Right lobe of liver (tissue), 6 donors: ENCODE measurements at regions not wholly inside any gene's neighbourhood (a gene's known extent, or its start where the extent isn't known, plus 50 kb on each side); places are given as distances from the start of the nearest gene placed in this dataset.

Experiments used
- ATAC-seq, 4 donors: fragments of 200-7000 bp; cut with Tn5 transposase; one replicate each; pipeline ENCODE4 v1.9.1; 2020; ENCODE audit warnings: mild to moderate bottlenecking in 4 of 4, moderate library complexity in 4 of 4
- DNase-seq, 3 donors: peaks; one replicate each; pipeline ENCODE4 v3.0.0-alpha.2; 2020
- H3K27ac ChIP-seq, 3 donors: fragments of 200-600 bp; one replicate each; pipeline ENCODE4 v1.8.0; 2022
- H3K27me3 ChIP-seq, 2 donors: fragments of 200-600 bp; one replicate each; pipeline ENCODE4 v1.8.0; 2022
- H3K36me3 ChIP-seq, 4 donors: fragments of 200-600 bp; sonication (generic) in 1 of 4; one replicate each; pipeline versions ENCODE4 v1.5.1 to v1.8.0; 2017 to 2022; ENCODE audit warnings: control low read depth in 1 of 4
- H3K4me1 ChIP-seq, 4 donors: fragments of 200-600 bp; sonication (generic) in 1 of 4; one replicate each; pipeline versions ENCODE4 v1.5.1 to v1.8.0; 2017 to 2022; ENCODE audit warnings: control low read depth in 1 of 4
- H3K4me3 ChIP-seq, 3 donors: fragments of 200-600 bp; one replicate each; pipeline ENCODE4 v1.8.0; 2022
- H3K9me3 ChIP-seq, 4 donors: fragments of 200-600 bp; sonication (generic) in 1 of 4; one replicate each; pipeline versions ENCODE4 v1.5.1 to v1.8.0; 2017 to 2022; ENCODE audit warnings: control low read depth in 1 of 4
- POLR2A ChIP-seq: fragments of 450-650 bp; IDR thresholded peaks from one replicate; pipeline ENCODE4 v1.6.1; 2017; ENCODE audit warnings: antibody characterized with exemption, mild to moderate bottlenecking
- WGBS: methylation state at CpG from one replicate; pipeline ENCODE4 v1.1.6; 2018; ENCODE audit warnings: low coverage, low lambda C conversion rate; ENCODE audit not compliant: insufficient coverage; ENCODE audit errors: missing lambda C conversion rate; 5-methylcytosine and 5-hydroxymethylcytosine counted together
- intact Hi-C, 2 donors: fragments of 100-400 bp; cut with DNase I; formaldehyde crosslinking; loops; one replicate each; pipeline versions ENCODE4 v1.11.2 to v1.14.1; 2022
- TF ChIP-seq, protein P1 (sequence below), 4 donors: fragments of 200-600 bp in 3 of 4; fragments of 450-650 bp in 1 of 4; IDR thresholded peaks; one replicate each; pipeline versions ENCODE4 v1.5.1 to v1.8.0; 2016 to 2022; ENCODE audit warnings: antibody characterized with exemption in 4 of 4, mild to moderate bottlenecking in 2 of 4
- donor health status: DM: no; HTN: yes; CAD: no.
- donor health status: DM: no; HTN: no; CAD: no.
- donor health status: DM: no; HTN: no; CAD: no.
- donor health status: DM: no; HTN: yes; CAD: no.
- donor health status: DM: no; HTN: yes; CAD: no.

DNA sequence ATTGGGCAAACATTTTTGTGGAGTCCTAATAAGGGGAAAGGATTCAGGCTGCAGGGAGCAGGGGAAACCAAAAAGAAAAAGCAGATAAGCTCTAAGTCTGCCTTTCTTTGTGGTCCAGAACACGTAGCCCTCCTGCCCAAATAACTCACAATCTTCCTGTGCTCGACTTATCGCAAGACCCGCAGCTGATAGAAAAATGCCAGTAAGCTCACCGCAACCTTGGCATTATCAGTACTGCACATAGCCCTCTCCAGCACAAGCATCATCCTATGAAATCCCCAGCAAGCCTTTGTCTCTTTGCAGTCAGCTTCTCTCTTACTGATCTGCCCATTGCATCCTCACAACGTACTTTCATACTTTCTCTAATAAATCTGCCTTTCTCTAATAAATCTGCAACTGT lies 202.4 kb upstream of the HNRNPA3 start:
- Histone ChIP-seq H3K4me3 (no peak overlapping the region), H3K4me1 (no peaks in the 10 kb centered on the region), H3K27me3 (no peaks in the 10 kb centered on the region), H3K27ac (no peak overlapping the region), H3K9me3 (no peaks in the 10 kb centered on the region), H3K36me3 (no peaks in the 10 kb centered on the region)
- TF ChIP-seq, protein P1, sequence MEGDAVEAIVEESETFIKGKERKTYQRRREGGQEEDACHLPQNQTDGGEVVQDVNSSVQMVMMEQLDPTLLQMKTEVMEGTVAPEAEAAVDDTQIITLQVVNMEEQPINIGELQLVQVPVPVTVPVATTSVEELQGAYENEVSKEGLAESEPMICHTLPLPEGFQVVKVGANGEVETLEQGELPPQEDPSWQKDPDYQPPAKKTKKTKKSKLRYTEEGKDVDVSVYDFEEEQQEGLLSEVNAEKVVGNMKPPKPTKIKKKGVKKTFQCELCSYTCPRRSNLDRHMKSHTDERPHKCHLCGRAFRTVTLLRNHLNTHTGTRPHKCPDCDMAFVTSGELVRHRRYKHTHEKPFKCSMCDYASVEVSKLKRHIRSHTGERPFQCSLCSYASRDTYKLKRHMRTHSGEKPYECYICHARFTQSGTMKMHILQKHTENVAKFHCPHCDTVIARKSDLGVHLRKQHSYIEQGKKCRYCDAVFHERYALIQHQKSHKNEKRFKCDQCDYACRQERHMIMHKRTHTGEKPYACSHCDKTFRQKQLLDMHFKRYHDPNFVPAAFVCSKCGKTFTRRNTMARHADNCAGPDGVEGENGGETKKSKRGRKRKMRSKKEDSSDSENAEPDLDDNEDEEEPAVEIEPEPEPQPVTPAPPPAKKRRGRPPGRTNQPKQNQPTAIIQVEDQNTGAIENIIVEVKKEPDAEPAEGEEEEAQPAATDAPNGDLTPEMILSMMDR (IDR thresholded peaks at IDR 0.05): no peak
- TF ChIP-seq POLR2A: no peak
- no peak for ATAC-seq
- DNase-seq: no peak
- 77% methylated on average over 6 of the region's 6 CpGs for WGBS
- intact Hi-C loops: no loop called here

- Histone ChIP-seq H3K27ac (no peak overlapping the region), H3K4me3 (no peak overlapping the region), H3K36me3 (no peaks in the 10 kb centered on the region), H3K9me3 (no peaks in the 10 kb centered on the region), H3K4me1 (no peaks in the 10 kb centered on the region), H3K27me3 (no peaks in the 10 kb centered on the region)
- 16% methylated on average over 1 of the region's 1 CpG for whole genome bisulfite sequencing
- intact Hi-C loops: no loop called here
- no peak for DNase-seq
- TF ChIP-seq, protein P1 (IDR thresholded peaks at IDR 0.05): no peak
- no peak for TF ChIP-seq POLR2A
- no peak for ATAC-seq
Observed at GRCh38 chr2:177010861-177011260, 201.7 kb upstream of the HNRNPA3 start.

- no peak for TF ChIP-seq POLR2A
- TF ChIP-seq, protein P1 (IDR thresholded peaks at IDR 0.05): no peak
- H3K4me1 ChIP-seq: no peaks in the 10 kb centered on the region
- H3K27ac ChIP-seq: no peak overlapping the region
- H3K27me3 ChIP-seq: no peaks in the 10 kb centered on the region
- DNase-seq (no peak), ATAC-seq (no peak)
- intact Hi-C loops: no loop called here
- no peaks in the 10 kb centered on the region for H3K36me3 ChIP-seq
- no peaks in the 10 kb centered on the region for H3K9me3 ChIP-seq
- H3K4me3 ChIP-seq: no peak overlapping the region
Observed at GRCh38 chr2:177014946-177015345, 197.6 kb upstream of the HNRNPA3 start.

DNA sequence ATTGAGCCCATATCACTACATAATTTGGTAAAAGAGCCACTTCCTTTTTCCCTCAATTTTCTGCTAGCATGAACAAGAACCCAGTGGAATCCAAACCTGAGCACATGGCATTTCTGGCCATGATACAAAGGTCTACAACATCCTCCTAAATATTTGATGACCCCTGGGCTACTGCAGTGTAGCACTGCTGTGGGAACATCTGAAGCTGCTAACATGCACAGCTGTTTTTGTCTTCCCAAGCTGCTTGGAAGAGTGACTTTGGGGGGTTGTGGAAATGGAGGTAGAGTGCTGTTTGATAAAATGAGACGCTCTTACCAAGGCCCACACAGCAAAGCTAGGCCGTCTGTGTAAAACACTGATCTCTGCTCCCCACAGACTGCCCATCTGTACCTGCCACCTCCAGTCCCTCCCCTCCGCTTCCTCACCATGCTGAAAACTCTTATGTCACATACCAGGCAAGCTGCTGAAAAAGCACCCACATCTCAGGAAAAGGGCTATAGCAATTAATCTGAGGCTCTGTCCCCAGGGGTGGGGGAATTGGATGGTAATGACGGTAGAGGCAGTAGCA lies 197.2 kb upstream of the HNRNPA3 start:
- Histone ChIP-seq H3K4me1 (no peaks in the 10 kb centered on the region), H3K36me3 (no peaks in the 10 kb centered on the region), H3K9me3 (no peaks in the 10 kb centered on the region), H3K4me3 (no peak overlapping the region), H3K27ac (no peak overlapping the region), H3K27me3 (no peaks in the 10 kb centered on the region)
- intact Hi-C loops: no loop called here
- DNase-seq (no peak), ATAC-seq (no peak)
- 60% methylated on average over 4 of the region's 4 CpGs for WGBS
- TF ChIP-seq, protein P1 (IDR thresholded peaks at IDR 0.05): no peak
- TF ChIP-seq POLR2A: no peak
